MCF 10A (cell line): ENCODE measurements at regions not wholly inside any gene's neighbourhood (a gene's known extent, or its start where the extent isn't known, plus 50 kb on each side); places are given as distances from the start of the nearest gene placed in this dataset.

Experiments
- BruUV-seq: library from RNA; stranded (reverse); fragments of 400-500 nt; replicated peaks from 2 replicates; lab custom pipeline; 2021; lab: Mats Ljungman, UMichigan
- CTCF ChIA-PET: fragments of 300-600 bp; sonication (Branson Sonifier 250); formaldehyde crosslinking; extraction: SDS; loops from one replicate; lab custom pipeline; 2021; ENCODE audit warnings: antibody characterized with exemption, inconsistent platforms; lab: Yijun Ruan, JAX
- POLR2A ChIA-PET: fragments of 300-600, 350-650 bp; sonication (Branson Sonifier 250); formaldehyde crosslinking; extraction: SDS; loops from one replicate; lab custom pipeline; 2020; ENCODE audit warnings: antibody characterized with exemption, inconsistent platforms; lab: Yijun Ruan, JAX
- DNase-seq: peaks from one replicate; pipeline ENCODE4 v3.0.0-alpha.2; 2018; ENCODE audit not compliant: unreplicated experiment
- H3K27ac Mint-ChIP-seq: one replicate; pipeline ENCODE4 v1.8.0; 2022; ENCODE audit warnings: mild to moderate bottlenecking, low read depth, mixed read lengths; ENCODE audit not compliant: unreplicated experiment
- H3K27me3 Mint-ChIP-seq: one replicate; pipeline ENCODE4 v1.8.0; 2022; ENCODE audit warnings: mixed read lengths; ENCODE audit not compliant: insufficient read depth, unreplicated experiment
- H3K36me3 Mint-ChIP-seq: one replicate; pipeline ENCODE4 v1.8.0; 2022; ENCODE audit warnings: mild to moderate bottlenecking, moderate library complexity, mixed read lengths; ENCODE audit not compliant: insufficient read depth, unreplicated experiment
- H3K4me1 Mint-ChIP-seq: one replicate; pipeline ENCODE4 v1.8.0; 2022; ENCODE audit warnings: mixed read lengths; ENCODE audit not compliant: insufficient read depth, unreplicated experiment
- H3K4me3 Mint-ChIP-seq: one replicate; pipeline ENCODE4 v1.8.0; 2022; ENCODE audit warnings: mild to moderate bottlenecking, moderate library complexity, mixed read lengths; ENCODE audit not compliant: unreplicated experiment
- H3K9me3 Mint-ChIP-seq: one replicate; pipeline ENCODE4 v1.8.0; 2022; ENCODE audit warnings: mixed read lengths; ENCODE audit not compliant: unreplicated experiment
- CTCF ChIP-seq: fragments of 200-600 bp; IDR thresholded peaks from one replicate; pipeline ENCODE4 v1.8.0; 2022; ENCODE audit warnings: antibody characterized with exemption, mild to moderate bottlenecking; ENCODE audit not compliant: unreplicated experiment
- intact Hi-C: fragments of 100-400 bp; cut with micrococcal nuclease; formaldehyde crosslinking; loops from 2 replicates; pipeline ENCODE4 v1.14.1; 2022

DNA sequence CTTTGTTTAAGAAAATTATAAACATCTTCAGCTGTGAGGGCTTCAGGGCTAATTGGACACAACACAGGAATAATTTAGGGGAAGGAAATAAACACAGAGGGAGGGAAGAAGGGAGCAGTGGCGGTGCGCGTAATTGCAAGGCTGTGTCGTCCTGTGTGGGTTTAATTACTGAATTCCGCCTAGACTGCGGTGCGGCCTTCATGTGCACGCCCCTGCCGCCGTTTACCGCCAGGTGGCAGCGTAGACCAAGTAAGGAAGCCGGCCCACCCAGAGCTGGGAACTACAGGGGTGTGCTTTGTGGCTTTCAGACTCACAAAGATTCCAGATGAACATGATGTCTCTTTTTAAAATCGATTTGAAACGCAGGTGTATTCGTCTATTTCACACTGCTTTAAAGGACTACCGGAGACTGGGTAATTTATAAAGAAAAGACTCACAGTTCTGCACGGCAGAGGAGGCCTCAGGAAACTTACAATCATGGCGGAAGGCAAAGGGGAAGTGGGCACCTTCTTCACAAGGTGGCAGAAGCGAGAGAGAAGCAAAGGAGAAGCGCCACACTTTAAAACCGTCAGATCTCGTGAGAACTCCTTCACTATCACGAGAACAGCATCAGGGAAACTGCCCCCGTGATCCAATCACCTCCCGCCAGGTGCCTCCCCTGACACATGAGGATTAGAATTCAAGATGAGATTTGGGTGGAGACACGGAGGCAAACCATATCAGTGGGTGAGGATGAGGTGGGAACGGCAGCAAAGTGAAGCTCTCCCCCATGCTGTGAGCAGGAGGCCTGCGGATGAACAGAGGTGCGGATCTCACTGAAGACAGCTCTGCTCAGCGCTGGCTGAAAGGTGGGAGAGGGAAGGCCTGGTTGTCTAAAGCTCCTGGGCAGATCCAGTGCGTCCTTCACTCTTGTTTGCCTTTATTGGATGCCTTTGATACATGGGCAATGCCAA is 222.0 kb upstream of the PDE10A start:
- H3K4me1 Mint-ChIP-seq: no peaks in the 10 kb centered on the region
- H3K4me3 Mint-ChIP-seq: no peak overlapping the region
- DNase-seq: peak; percentile 67
- TF ChIP-seq CTCF: peak; percentile 88
- no TSS peak for BruUV-seq
- ChIA-PET CTCF (interaction anchor here (0.6 to 4.3 kb wide), 9 partner anchors 8 to 222 kb away, joined by 3 to 43 read pairs (median 5); no protein-coding TSS in a partner anchor), POLR2A (interaction anchor here (0.6 kb wide), 1 partner anchor 20 kb away, joined by 3 read pairs; no protein-coding TSS in a partner anchor)
- H3K36me3 Mint-ChIP-seq: peaks cover 5% of the 10 kb centered on the region
- no peaks in the 10 kb centered on the region for H3K27me3 Mint-ChIP-seq
- no peak overlapping the region for H3K27ac Mint-ChIP-seq
- no peaks in the 10 kb centered on the region for H3K9me3 Mint-ChIP-seq
- intact Hi-C loops: loop anchor here (1.0 to 10.0 kb wide), 2 partner anchors 221 to 390 kb away; no protein-coding TSS in a partner anchor

GRCh38 chr6:165883851-165884640 is 221.0 kb upstream of the PDE10A start:
- Mint-ChIP-seq H3K36me3 (peaks cover 5% of the 10 kb centered on the region), H3K4me3 (no peak overlapping the region), H3K27me3 (no peaks in the 10 kb centered on the region), H3K4me1 (no peaks in the 10 kb centered on the region), H3K27ac (no peak overlapping the region), H3K9me3 (no peaks in the 10 kb centered on the region)
- CTCF ChIA-PET: interaction anchor here (0.6 to 4.3 kb wide), 7 partner anchors 9 to 444 kb away, joined by 3 to 43 read pairs (median 6); no protein-coding TSS in a partner anchor
- no peak for DNase-seq
- BruUV-seq: no TSS peak
- TF ChIP-seq CTCF: no peak
- POLR2A ChIA-PET: interaction anchor here (0.6 kb wide), 1 partner anchor 21 kb away, joined by 3 read pairs; no protein-coding TSS in a partner anchor
- intact Hi-C loops: loop anchor here (1.0 to 10.0 kb wide), 2 partner anchors 222 to 391 kb away; no protein-coding TSS in a partner anchor

DNA sequence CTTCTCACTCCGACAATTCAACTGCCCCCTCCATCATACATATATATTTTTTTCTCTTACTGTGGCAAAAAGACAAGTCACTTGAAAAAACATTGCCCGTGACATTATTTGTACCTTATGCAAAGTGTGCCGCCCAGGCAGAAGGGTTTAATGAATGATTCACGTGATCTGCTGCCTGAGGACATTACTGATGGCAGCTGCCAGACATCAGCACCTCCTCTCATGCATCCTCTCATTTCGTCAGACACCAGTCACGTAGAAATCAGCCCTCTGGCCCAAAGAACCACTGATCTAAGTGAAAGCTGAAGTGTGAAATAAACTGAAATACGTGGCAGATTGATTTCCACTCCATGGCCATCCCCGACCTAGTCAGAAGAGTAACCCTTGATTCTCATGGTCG is 218.8 kb upstream of the PDE10A start:
- intact Hi-C loops: loop anchor here (10.0 kb wide), 1 partner anchor 393 kb away; no protein-coding TSS in a partner anchor
- H3K27me3 Mint-ChIP-seq: peaks cover 22% of the 10 kb centered on the region
- H3K27ac Mint-ChIP-seq: no peak overlapping the region
- no peak overlapping the region for H3K4me3 Mint-ChIP-seq
- H3K4me1 Mint-ChIP-seq: peaks cover 6% of the 10 kb centered on the region
- no TSS peak for BruUV-seq
- CTCF ChIA-PET: interaction anchor here (1.9 kb wide), 1 partner anchor 224 kb away, joined by 6 read pairs; no protein-coding TSS in a partner anchor
- DNase-seq: no peak
- peaks cover 5% of the 10 kb centered on the region for H3K36me3 Mint-ChIP-seq
- TF ChIP-seq CTCF: no peak
- POLR2A ChIA-PET: interaction anchor here (0.8 kb wide), 1 partner anchor 16 kb away, joined by 3 read pairs; no protein-coding TSS in a partner anchor
- H3K9me3 Mint-ChIP-seq: peaks cover 7% of the 10 kb centered on the region
